ENCODE measurements at regions not wholly inside any gene's neighbourhood (a gene's known extent, or its start where the extent isn't known, plus 50 kb on each side); places are given as distances from the start of the nearest gene placed in this dataset.
A peak's percentile ranks its signal among the peaks of the same experiment; 100 is the strongest.

DNA sequence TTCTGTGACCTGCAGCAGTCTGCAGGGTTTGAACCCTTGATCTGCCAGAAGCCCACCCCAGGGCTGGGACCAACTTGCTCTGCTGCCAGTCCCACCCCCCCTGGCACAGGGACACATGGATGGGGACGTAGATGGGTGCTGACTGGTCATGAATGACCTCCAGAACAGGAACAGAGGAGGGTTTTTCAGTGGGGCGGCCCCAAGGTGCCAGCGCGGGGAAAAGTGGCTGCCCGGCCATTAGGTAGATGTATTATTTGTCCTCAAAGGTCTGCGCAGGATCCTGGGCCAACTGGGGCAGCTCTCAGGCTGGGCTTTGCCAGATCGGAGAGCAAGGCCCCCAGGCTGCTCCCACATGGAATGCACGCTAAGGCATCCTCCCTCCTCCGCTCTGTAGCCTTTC is 265.2 kb upstream of the TNRC6C start:
- no peak for DNase-seq

DNA sequence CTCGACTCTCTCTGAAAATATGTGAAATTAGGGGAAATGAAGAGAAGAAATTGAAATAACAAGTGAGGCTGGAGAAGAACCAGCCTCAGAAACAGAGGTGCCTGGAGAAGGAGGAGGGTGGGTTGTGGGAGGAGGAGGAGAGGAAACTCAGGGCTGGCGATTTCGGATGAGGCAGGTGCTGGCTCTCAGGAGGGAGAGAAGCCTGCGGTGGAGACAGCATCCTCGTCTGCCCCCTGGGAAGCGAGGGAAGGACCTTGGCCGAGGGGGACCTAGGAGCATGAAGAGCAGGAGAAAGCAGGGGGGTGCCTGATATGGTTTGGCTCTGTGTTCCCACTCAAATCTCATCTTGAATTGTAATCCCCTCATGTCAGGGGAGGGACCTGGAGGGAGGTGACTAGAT is 264.7 kb upstream of the TNRC6C start:
- no peak for DNase-seq

DNA sequence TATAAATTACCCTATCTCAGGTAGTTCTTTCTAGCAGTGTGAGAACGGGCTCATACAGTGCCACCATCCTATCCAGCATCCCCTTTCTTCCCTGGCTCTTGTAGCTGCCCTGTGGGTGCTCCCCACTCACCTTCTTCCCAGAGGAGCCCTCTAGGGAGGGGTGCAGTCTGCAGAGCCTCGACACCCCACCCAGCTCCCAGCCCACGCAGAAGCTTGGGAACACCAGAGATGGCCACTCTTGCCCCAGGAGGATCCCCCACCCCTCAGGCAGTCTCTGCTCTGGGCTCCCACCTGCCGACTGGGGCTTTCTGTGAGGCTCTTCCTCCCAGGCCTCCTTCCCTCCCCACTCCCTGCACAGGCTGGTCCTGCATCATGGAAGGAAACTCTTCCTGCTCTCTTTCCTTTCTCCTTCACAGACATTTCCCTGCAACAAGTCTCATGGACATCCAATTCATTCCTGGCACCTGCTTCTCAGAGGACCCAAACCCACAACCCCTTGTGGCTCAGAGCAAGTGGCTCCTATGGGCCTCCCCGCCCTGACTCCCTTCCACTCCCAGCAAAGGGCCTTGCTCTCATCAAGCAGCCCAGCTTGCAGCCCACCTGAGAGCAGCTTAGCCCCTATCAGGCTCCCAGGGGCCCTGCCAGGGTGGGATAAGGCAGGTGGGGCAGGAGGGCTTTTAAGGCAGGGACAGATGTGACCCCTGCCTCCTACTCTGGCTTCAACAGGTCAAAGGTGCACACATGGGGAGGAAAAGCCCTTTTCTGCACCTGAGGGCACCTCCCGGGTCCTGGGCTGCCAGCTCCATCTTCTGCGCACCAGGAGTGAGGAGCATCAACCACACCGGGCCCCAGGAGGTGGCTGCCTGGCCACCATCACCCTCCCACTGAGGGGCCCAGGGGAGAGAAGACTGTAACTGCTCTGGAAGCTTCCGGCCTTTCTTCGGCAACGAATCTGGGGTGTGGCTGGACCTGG is 263.8 kb upstream of the TNRC6C start:
- DNase-seq: no peak

DNA sequence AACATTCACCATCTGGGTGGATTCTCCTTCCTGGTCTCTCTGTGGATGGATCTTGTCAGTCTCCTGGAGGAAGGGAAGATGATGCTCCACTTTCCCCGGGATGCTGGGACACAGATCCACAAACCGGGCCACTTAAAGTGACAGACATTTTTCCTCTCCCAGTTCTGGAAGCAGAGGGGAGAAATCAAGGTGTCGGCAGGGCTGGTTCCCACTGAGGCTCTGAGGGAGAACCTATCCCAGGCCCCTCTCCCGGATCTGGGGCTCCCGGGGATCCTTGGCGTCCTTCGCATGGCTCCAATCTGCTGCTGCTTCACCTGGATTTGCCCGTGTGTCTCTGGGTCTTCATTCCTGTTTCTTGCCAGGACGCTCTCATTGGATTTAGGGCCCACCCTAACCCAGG is 263.1 kb upstream of the TNRC6C start:
- no peak for DNase-seq

DNA sequence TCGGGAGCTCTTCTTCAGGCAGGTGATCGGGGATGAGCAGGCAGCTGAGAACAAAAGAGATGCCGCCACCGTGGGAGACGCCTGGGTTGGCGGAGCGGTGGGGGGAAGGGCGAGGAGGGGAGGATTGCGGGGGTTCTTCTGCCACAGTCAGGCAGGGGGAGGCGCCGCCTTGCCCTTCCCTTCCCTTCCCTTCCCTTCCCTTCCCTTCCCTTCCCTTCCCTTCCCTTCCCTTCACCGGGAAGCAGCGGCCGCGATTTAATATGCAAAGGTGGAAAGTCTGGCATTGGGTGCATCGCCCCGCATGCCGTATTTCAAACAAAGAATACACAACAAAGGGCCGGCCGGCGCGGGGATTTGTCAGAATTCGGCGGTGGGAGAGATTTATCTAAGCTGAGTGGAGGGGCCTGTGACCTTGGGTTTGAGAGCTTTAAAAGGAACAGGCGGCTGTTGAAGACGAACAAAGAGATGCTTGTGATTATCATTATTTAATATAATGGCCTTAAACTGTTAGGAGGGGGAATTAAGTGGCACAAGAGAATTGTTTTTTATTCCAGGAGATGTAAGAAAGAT is 262.3 kb upstream of the TNRC6C start:
- DNase-seq: peak; percentile 54 to 69

DNA sequence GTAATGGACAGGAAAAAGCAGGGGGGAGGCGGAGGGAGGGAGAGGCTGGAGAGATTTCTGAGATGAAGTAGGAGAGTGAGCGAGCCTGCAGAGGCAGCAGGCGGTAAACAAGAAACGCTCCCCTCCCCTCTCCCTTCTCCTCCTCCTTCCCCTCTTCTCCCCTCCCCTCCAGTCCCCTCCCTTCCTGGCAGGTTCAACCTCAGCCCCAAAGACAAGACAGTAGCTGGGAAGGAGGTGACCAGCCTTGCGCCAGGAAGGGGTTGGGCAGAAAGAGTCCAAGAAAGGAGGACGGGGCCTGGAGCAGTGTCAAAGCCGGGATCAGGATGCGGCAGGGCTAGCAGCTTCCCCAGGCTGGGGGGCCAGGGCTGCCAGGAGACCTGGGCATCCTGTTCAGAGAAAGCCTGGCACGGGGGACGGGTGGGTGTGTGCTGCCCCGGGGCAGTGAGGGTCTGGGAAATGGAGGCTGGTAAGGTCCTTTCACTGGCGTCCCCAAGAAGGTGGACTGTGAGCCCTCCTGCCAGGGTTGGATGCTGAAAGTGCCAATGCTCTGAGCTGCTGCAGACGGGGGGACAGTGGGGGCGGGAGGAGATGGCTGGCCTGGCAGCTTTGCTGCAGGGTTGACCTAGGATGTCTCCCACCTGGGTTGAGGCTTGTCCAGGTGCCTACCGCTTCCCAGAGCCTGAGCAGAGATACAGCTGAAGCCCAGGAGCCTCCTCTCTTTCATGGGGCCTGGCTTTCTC is 261.6 kb upstream of the TNRC6C start:
- peak; percentile 28 to 43 for DNase-seq

DNA sequence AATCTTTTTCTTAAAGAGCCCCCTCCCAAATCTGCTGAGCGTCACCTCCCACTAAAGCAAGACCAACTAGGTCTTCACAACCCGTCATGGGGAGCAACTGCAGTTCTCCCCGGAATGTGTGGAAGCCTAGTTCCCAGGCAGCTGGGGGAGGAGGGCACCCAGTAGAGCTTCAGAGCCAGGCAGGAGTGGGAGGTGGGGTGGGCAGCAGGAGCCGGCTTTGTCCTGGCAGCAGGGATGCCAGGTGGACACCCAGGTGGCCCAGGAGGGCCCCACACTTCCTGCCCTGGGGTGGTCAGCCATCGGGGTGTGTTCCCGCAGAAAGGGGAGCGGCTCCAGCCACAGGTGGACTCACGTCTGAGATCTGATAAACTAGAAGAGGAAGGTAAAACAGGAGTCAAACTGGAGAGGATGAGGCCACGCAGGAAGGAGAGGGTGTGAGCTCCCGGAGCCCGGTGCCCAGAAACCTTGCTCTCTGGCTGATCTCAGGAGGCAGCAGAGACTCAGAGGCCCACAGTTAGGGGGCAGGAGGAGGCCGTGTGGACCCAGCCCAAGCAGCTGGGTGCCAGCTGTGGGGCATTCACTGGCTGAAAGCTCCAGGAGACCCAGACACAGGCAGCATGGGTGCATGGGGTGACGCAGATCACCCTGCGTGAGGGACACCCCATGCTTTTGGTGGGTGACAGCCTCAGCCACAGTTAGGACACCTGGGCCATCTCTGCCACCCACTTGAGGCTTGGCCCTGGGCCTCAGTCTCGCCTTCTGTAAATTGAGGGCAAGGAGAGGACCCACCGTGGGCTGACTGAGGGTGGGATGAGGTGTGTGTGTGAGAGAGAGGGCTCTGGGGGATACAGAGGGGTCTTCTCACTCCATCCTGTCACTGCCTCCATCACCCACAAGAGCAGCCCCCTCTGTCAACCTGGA is 260.8 kb upstream of the TNRC6C start:
- DNase-seq: no peak

DNA sequence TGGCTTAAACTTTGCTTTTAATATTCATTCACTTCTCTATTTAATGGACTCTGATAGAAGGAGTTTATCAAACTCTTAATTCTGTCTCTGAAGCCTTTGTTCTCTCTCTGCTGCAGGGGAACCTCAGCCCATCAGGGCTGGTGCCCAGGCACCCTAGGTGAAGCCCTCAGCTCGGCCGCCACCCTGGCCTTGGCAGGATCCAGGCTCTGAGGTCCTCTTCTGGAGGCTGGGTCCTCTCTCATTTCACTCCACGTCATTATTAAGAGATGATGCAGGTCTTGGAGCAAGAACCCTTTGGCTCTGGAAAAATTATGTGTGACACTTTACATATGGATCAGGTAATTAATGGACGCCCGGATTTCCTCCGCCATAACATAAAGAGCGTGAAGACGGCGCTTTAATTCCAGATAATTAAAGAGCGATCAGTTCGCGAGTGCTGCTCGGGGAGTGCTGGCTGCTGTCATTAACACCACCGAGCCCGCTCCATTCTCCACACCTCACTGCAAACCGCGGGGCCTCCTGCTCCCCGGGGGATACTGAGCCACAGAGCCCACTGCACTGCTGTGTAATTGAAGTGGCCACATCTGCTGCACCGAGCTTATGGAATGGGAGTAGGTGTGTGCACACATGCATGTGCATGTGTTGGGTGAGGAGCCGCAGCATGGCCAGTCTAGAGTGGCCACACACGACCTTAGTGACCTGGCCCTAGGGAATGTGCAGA is 259.4 kb upstream of the TNRC6C start:
- peak; percentile 11 to 69 for DNase-seq

DNA sequence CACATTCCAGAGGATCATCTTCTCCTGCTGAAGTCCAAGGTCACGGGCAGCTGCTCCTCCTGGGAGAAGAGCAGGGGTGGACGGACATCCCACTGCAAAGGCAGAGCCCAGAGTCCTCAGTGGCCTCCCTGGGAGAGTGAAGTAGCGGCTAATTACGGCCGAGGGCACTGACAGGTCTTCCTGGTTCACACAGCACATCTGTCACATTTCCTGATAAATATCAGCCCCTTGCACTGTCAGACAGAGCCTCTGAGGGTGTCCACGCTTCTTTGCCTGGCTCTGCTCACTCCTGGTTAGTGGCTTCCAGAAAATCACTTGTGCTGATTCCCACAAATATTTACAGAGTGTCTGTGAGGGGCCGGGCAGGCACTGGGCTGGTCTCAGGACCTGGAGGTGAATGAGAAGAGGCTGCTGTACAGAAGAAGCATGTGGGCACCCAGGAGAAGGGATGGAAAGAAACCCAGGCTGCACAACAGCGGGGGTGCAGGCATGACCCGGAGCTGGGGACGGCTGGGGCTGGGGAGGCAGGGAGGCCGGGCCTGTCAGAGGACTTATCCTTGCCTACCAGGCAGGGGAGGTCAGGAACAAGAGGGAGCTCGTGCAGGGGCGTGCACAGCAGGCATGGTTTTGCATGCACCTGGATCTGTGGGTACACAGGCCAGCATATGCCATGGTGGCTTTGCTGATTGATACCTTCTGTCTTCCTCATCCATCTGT is 258.2 kb upstream of the TNRC6C start:
- no peak for DNase-seq

DNA sequence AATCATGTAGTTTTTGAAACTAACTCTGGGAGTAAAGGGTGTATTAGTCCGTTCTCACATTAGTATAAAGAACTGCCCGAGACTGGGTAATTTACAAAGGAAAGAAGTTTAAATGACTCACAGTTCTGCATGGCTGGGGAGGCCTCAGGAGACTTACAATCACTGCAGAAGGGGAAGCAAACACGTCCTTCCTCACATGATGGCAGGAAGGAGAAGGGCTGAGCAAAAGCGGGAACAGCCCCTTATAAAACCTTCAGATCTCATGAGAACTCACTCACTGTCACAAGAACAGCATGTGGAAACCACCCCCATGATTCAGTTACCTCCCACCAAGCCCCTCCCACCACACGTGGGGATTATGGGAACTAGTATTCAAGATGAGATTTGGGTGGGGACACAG is 256.5 kb upstream of the TNRC6C start:
- DNase-seq: no peak

DNA sequence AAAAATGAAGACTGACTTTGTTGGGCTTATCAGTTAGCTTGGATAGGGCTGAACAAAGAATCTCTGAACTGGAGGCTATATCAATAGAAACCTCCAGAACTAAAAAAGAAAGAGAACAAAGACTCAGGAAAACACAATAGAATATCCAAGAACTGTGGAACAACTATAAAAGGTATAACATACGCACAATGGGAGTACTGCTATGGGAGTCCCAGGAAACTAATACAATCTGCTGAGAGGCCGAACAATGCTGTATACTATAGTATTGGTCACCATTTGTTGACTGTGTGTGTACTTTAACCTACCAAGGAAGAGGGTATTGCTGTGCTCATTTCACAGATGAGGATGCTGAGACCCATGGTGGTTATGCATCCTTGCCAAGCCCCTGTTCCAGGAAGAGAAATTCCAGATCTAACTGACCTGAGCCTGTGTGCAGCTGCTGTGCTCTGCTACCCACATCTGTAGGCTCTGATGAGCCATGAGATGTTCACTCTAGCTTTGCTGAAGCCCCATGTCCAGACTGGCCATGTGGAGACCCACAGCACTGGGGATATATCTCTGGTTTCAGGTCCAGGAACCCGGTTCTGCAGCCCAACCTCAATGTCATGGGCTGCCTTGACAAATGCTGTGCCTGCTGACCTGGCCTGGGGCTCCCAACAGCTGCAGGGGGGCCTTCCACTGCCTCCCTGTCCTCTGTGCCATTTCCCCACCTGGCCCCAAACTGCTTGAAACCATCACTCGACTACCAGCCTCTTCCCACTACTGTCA is 254.3 kb upstream of the TNRC6C start:
- DNase-seq: no peak

DNA sequence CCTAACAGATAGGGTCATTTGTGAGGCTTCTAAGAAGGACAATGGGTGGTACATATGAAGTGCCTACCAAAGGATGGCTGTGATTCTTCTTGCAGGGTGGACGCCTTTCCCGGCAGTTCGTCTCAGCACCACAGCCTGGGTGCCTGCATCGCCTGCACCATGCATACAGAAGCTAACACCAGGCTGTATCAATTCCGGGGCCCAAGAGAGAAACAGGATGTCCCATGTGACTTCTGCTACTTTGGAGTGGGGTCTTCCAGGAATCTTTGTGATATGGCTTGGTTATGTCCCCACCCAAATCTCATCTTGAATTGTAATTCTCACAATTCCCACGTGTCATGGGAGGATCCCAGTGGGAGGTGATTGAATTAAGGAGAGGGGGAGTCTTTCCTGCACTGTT is 251.6 kb upstream of the TNRC6C start:
- no peak for DNase-seq

DNA sequence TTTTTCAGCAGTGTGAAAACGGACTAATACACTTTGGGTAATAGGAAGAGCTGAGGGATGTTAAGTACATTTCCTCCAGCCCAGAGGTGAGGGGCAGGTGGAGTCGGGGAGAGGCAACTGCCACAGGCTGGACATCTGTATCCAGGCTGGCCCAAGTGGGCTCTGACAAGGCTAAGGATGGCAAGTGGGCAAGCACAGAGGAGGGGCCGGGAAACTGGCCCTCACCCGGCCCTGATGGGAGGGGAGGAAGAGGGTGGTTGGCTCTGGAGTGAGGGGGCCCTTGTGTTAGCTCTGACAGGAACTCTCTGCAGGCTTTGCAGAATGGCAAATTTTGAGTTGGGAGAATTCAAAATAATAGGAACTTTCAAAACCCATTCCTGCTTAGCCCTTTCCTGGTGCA is 251.0 kb upstream of the TNRC6C start:
- DNase-seq: no peak

DNA sequence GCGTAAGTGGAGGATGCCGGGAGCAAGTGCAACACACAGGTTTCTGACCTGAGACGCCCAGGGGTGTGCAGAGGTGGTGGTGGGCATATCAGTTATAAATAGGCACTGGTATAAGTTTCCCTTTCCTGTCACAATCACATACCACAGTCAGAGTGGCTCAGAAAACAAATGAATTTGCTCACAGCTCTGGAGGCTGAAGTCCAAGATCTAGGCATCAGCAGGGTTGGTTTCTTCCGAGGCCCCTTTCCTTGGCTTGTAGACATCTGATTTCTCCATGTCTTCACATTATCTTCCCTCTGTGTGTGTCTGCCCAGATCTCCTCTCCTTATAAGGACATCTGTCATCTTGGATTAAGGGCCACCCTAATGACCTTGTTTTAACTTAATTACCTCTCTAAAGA is 250.5 kb upstream of the TNRC6C start:
- DNase-seq: no peak

DNA sequence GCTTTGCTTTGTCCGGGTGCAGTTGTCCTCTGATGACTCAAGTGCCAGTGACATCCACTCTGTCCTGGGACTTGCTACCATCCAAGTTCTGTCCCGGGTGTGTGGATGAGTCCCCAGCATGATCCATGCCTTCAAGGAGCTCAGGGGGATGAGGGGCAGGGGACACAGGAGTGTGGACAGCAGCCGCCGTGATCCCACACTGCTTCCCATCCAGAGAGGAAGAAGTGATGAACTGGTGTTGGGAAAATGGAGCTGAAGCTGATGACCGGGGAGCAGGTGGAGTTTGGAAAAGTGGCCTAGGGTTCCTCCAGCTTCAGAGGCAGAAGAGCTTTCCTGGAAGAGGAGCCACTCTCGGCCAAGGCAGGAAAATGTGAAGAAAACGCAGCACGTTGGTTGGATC is 249.6 kb upstream of the TNRC6C start:
- no peak for DNase-seq

DNA sequence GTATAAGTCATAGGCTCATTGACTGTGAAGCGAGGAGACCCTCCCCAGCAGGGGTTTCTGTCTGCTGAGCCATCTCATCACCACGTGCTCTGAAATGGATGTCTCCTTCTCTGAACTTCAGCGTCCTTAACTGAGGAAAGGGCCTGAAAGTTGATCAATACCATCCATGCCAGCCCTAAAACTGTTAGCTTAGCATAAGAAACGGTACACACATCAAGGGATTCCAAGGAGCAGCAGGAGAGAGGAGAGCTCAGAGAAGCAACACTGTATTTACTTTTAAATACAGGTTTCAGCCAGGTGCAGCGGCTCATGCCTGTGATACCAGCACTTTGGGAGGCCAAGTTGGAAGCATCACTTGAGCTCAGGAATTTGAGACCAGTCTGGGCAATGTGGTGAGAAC is 248.9 kb upstream of the TNRC6C start:
- DNase-seq: no peak

DNA sequence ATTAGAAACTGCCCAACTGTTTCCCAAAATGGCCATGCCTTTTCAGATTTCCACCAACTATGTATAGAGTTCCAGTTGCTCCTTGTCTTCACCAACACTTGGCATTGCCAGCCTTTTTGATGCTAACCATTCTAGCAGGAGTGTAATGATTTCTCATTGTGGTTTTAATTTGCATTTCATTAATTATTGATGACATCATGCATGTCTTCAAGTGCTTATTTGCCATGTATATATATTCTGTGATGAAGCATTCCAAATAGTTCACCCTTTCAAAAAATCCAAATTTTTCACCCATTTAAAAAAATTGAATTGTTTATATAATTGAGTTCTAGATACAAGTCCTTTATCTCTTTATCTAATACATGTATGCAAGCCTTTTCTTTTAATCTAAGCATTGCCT is 245.9 kb upstream of the TNRC6C start:
- DNase-seq: no peak

DNA sequence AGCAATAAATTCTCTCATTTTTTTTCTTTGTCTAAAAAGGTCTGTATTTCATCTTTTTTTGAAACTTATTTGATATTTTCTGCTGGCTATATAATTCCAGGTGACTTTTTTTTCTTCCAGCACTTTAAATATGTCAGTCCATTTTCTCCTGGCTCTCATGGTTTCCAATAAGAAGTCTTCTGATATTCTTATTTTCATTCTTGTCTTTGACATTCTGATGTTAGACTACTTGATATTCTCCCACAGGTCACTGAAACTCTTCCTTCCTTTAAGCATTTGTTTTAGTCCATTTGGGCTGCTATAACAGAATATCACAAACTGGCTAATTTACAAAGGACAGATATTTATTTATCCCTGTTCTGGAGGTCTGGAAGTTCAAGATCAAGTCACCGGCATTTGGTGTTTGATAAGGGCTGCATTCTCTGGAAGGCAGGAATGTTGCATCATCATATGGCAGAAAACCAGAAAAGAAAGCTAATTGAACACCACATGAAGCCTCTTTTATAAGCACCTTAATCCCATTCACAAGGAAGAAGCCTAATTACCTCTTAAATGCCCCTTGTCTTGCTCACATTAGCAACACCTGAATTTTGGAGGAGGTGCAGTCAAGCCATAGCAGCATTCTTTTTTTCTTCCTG is 242.1 kb upstream of the TNRC6C start:
- no peak for DNase-seq

DNA sequence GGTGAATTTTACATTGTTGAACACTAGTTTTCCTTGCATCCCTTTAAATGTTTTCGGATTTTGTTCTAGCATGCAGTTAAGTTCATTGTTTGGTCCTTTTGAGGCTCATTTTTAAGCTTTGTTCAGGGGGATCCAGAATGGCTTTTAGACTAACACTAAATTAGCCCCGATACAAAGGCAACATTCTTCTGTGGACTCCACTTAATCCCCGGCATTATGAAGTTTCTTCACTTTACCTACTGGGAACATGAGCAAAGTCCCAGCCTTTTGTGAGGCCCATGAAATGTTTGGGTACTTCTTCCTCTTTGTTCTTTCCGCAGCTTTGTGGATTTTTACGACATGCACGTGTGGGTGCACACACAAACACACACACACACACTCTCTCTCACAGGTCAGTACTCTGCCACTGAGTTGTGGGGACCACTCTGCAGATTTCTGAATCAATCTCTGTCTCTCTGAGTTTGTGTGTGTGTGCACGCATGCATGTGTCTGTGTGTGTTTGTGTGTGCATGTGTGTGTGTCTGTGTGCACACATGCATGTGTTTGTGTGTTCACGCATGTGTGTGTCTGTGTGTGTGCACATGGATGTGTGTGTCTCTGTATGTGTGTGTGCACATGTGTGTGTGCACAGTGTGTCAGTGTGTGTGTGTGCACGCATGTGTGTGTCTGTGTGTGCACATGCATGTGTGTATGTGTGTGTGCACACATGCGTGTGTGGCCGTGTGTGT is 240.4 kb upstream of the TNRC6C start:
- no peak for DNase-seq

DNA sequence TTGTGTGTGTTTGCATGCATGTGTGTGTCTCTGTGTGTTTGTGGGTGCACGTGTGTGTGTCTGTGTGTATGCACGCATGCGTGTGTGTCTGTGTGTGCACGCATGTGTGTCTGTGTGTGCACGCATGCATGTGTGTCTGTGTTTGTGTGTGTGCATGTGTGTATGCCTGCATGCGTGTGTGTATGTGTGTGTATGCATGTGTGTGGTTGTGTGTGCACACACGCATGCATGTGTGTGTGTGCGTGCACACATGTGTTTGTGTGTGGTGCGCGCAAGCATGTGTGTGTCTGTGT is 239.9 kb upstream of the TNRC6C start:
- DNase-seq: no peak
